ENCODE measurements at regions not wholly inside any gene's neighbourhood (a gene's known extent, or its start where the extent isn't known, plus 50 kb on each side); places are given as distances from the start of the nearest gene placed in this dataset.

- no peak for DNase-seq (ENCODE audit: low spot score)
- H3K27me3 ChIP-seq (replicated peaks; ENCODE audit: insufficient read depth): no peaks in the 10 kb centered on the region
- H3K4me1 ChIP-seq (ENCODE audit: control insufficient read depth in 1 of 2, low read depth in 2 of 2): no peaks in the 10 kb centered on the region
- H3K27ac ChIP-seq: no peak overlapping the region
- H3K4me3 ChIP-seq: no peak overlapping the region
- H3K36me3 ChIP-seq: no peaks in the 10 kb centered on the region
- H3K9me3 ChIP-seq: no peaks in the 10 kb centered on the region
- ATAC-seq (ENCODE audit: insufficient number of reproducible peaks, low FRiP score, low read depth): no peak
- TF ChIP-seq, protein P1, sequence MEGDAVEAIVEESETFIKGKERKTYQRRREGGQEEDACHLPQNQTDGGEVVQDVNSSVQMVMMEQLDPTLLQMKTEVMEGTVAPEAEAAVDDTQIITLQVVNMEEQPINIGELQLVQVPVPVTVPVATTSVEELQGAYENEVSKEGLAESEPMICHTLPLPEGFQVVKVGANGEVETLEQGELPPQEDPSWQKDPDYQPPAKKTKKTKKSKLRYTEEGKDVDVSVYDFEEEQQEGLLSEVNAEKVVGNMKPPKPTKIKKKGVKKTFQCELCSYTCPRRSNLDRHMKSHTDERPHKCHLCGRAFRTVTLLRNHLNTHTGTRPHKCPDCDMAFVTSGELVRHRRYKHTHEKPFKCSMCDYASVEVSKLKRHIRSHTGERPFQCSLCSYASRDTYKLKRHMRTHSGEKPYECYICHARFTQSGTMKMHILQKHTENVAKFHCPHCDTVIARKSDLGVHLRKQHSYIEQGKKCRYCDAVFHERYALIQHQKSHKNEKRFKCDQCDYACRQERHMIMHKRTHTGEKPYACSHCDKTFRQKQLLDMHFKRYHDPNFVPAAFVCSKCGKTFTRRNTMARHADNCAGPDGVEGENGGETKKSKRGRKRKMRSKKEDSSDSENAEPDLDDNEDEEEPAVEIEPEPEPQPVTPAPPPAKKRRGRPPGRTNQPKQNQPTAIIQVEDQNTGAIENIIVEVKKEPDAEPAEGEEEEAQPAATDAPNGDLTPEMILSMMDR (IDR thresholded peaks at IDR 0.05): no peak
These were observed 759.1 kb downstream of the TSN start for GRCh38 chr2:122514451-122514996.

GRCh38 chr2:122515731-122516290 is 760.4 kb downstream of the TSN start:
- TF ChIP-seq, protein P1 (IDR thresholded peaks at IDR 0.05): no peak
- Histone ChIP-seq H3K4me3 (no peak overlapping the region), H3K27ac (no peak overlapping the region), H3K4me1 (ENCODE audit: control insufficient read depth in 1 of 2, low read depth in 2 of 2) (no peaks in the 10 kb centered on the region), H3K9me3 (no peaks in the 10 kb centered on the region), H3K27me3 (replicated peaks; ENCODE audit: insufficient read depth) (no peaks in the 10 kb centered on the region), H3K36me3 (no peaks in the 10 kb centered on the region)
- DNase-seq (ENCODE audit: low spot score) (no peak), ATAC-seq (ENCODE audit: insufficient number of reproducible peaks, low FRiP score, low read depth) (no peak)

GRCh38 chr2:122516775-122517174 is 761.3 kb downstream of the TSN start:
- no peak overlapping the region for H3K27ac ChIP-seq
- DNase-seq (ENCODE audit: low spot score) (no peak), ATAC-seq (ENCODE audit: insufficient number of reproducible peaks, low FRiP score, low read depth) (no peak)
- H3K4me1 ChIP-seq (ENCODE audit: control insufficient read depth in 1 of 2, low read depth in 2 of 2): no peaks in the 10 kb centered on the region
- H3K9me3 ChIP-seq: no peaks in the 10 kb centered on the region
- TF ChIP-seq, protein P1 (IDR thresholded peaks at IDR 0.05): no peak
- no peak overlapping the region for H3K4me3 ChIP-seq
- H3K27me3 ChIP-seq (replicated peaks; ENCODE audit: insufficient read depth): no peaks in the 10 kb centered on the region
- H3K36me3 ChIP-seq: no peaks in the 10 kb centered on the region

- Histone ChIP-seq H3K4me3 (no peak overlapping the region), H3K27me3 (replicated peaks; ENCODE audit: insufficient read depth) (no peaks in the 10 kb centered on the region), H3K36me3 (no peaks in the 10 kb centered on the region), H3K4me1 (ENCODE audit: control insufficient read depth in 1 of 2, low read depth in 2 of 2) (no peaks in the 10 kb centered on the region), H3K9me3 (no peaks in the 10 kb centered on the region), H3K27ac (no peak overlapping the region)
- DNase-seq (ENCODE audit: low spot score) (no peak), ATAC-seq (ENCODE audit: insufficient number of reproducible peaks, low FRiP score, low read depth) (no peak)
- TF ChIP-seq, protein P1 (IDR thresholded peaks at IDR 0.05): no peak
These were observed 763.9 kb downstream of the TSN start for GRCh38 chr2:122519366-122519765.

DNA sequence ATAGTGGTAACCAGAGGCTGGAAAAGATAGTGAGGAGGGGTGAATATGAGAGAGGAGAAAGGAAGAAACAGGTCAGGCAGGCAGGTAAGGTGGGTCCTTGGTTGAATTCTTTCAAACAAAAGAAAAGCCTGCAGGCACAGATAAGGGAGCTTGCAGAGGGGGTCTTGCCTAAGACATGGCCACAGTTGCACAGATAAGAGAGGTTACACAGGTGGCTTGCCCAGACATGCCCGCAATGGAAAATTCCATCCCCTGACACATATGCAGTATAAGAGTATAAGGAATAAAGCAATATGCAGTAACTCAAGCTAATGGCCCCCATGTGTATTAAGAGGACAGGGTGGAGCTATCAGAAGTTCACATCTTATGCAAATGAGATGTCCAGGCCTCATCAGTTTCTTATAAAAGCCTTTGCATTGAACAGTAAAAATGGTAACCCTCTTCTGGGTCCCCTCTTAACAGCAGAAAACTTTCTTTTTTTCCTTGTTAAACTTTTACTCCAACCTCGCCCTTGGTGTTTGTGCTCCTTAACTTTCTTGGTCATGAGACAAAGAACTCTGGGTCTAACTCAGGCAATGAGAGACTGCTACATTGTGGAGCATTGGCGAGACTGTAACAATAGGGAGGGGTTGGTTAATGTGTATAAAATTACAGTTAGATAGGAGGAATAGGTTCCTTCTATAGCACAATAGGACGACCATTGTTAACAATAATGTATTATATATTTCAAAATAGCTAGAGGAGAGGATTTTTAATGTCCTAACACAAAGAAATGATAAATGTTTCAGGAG is 764.6 kb downstream of the TSN start:
- no peaks in the 10 kb centered on the region for H3K27me3 ChIP-seq (replicated peaks; ENCODE audit: insufficient read depth)
- no peak for DNase-seq (ENCODE audit: low spot score)
- TF ChIP-seq, protein P1 (IDR thresholded peaks at IDR 0.05): no peak

More for the DNA sequence above, 764.6 kb downstream of the TSN start:
- Histone ChIP-seq H3K9me3 (no peaks in the 10 kb centered on the region), H3K27ac (no peak overlapping the region), H3K4me3 (no peak overlapping the region), H3K36me3 (no peaks in the 10 kb centered on the region), H3K4me1 (ENCODE audit: control insufficient read depth in 1 of 2, low read depth in 2 of 2) (no peaks in the 10 kb centered on the region)
- no peak for ATAC-seq (ENCODE audit: insufficient number of reproducible peaks, low FRiP score, low read depth)
